Left lobe of liver (tissue), 2 donors: ENCODE measurements at regions not wholly inside any gene's neighbourhood (a gene's known extent, or its start where the extent isn't known, plus 50 kb on each side); places are given as distances from the start of the nearest gene placed in this dataset.
A peak's percentile ranks its signal among the peaks of the same experiment; 100 is the strongest.

Experiments
- ATAC-seq: fragments of 200-7000 bp; cut with Tn5 transposase; one replicate; pipeline ENCODE4 v1.9.1; 2020; ENCODE audit warnings: mild to moderate bottlenecking, moderate library complexity
- DNase-seq: peaks from one replicate; pipeline ENCODE4 v3.0.0-alpha.2; 2020; ENCODE audit warnings: low spot score
- donor health status: DM: no; HTN: no; CAD: no; lungs with moderate emphysema.
- donor health status: DM: no; HTN: yes; CAD: no.

GRCh38 chr20:39311851-39312506 lies 349.8 kb downstream of the DHX35 start:
- no peak for DNase-seq
- ATAC-seq: no peak

- no peak for ATAC-seq
Observed at GRCh38 chr20:39310363-39310995, 348.3 kb downstream of the DHX35 start.

GRCh38 chr20:39309458-39309857 lies 347.3 kb downstream of the DHX35 start:
- ATAC-seq (no peak), DNase-seq (no peak)

More at GRCh38 chr20:39310363-39310995, 348.3 kb downstream of the DHX35 start:
- DNase-seq: no peak

GRCh38 chr20:39302312-39302711 lies 340.2 kb downstream of the DHX35 start:
- DNase-seq (no peak), ATAC-seq (no peak)

- ATAC-seq (no peak), DNase-seq (no peak)
Observed at GRCh38 chr20:39299783-39300182, 337.6 kb downstream of the DHX35 start.

GRCh38 chr20:39298571-39299506 lies 336.7 kb downstream of the DHX35 start:
- ATAC-seq: no peak

GRCh38 chr20:39298121-39298520 lies 336.0 kb downstream of the DHX35 start:
- no peak for DNase-seq
- ATAC-seq: no peak

More at GRCh38 chr20:39298571-39299506, 336.7 kb downstream of the DHX35 start:
- DNase-seq: no peak

- ATAC-seq (no peak), DNase-seq (no peak)
Observed at GRCh38 chr20:39295301-39295700, 333.2 kb downstream of the DHX35 start.

- no peak for ATAC-seq
- DNase-seq: no peak
Observed at GRCh38 chr20:39294137-39294725, 332.1 kb downstream of the DHX35 start.

- DNase-seq: no peak
- ATAC-seq: no peak
Observed at GRCh38 chr20:39292193-39292736, 330.1 kb downstream of the DHX35 start.

- no peak for ATAC-seq
- DNase-seq: no peak
Observed at GRCh38 chr20:39291301-39291700, 329.2 kb downstream of the DHX35 start.

GRCh38 chr20:39290575-39290974 lies 328.4 kb downstream of the DHX35 start:
- DNase-seq (no peak), ATAC-seq (no peak)

- DNase-seq: no peak
- no peak for ATAC-seq
Observed at GRCh38 chr20:39289831-39290230, 327.7 kb downstream of the DHX35 start.

- ATAC-seq (peak; percentile 58), DNase-seq (no peak)
Observed at GRCh38 chr20:39289316-39289715, 327.2 kb downstream of the DHX35 start.

- ATAC-seq (no peak), DNase-seq (no peak)
Observed at GRCh38 chr20:39283464-39283863, 321.3 kb downstream of the DHX35 start.

- DNase-seq: no peak
- no peak for ATAC-seq
Observed at GRCh38 chr20:39282619-39283092, 320.5 kb downstream of the DHX35 start.

GRCh38 chr20:39280875-39281274 lies 318.7 kb downstream of the DHX35 start:
- no peak for ATAC-seq

GRCh38 chr20:39278230-39278788 lies 316.2 kb downstream of the DHX35 start:
- ATAC-seq (no peak), DNase-seq (no peak)

More at GRCh38 chr20:39280875-39281274, 318.7 kb downstream of the DHX35 start:
- DNase-seq: no peak

- ATAC-seq: no peak
Observed at GRCh38 chr20:39277185-39277584, 315.0 kb downstream of the DHX35 start.

GRCh38 chr20:39270837-39271604 lies 308.9 kb downstream of the DHX35 start:
- no peak for DNase-seq

More at GRCh38 chr20:39277185-39277584, 315.0 kb downstream of the DHX35 start:
- no peak for DNase-seq

More at GRCh38 chr20:39270837-39271604, 308.9 kb downstream of the DHX35 start:
- no peak for ATAC-seq
